Loucy (cell line): ENCODE measurements at regions not wholly inside any gene's neighbourhood (a gene's known extent, or its start where the extent isn't known, plus 50 kb on each side); places are given as distances from the start of the nearest gene placed in this dataset.

Experiments
- H2AFZ ChIP-seq: fragments of 200-600 bp; sonication (generic); 2 replicates; pipeline ENCODE4 v1.6.0; 2016; ENCODE audit warnings: antibody characterized with exemption, mild to moderate bottlenecking, low read length, moderate library complexity
- H3F3A ChIP-seq: fragments of 200-600 bp; 2 replicates; pipeline ENCODE4 v1.6.0; 2016; ENCODE audit warnings: antibody characterized with exemption, low read depth, mild to moderate bottlenecking
- H3K27me3 ChIP-seq: fragments of 200-600 bp; sonication (generic); 2 replicates; pipeline ENCODE4 v1.6.1; 2014; ENCODE audit warnings: low read length, mild to moderate bottlenecking; ENCODE audit not compliant: insufficient read depth, poor library complexity, severe bottlenecking
- H3K36me3 ChIP-seq: fragments of 200-600 bp; sonication (generic); 2 replicates; pipeline ENCODE4 v1.6.1; 2016; ENCODE audit warnings: low read length; ENCODE audit not compliant: insufficient read depth
- H3K4me1 ChIP-seq: fragments of 200-600 bp; sonication (generic); 2 replicates; pipeline ENCODE4 v1.5.1; 2014; ENCODE audit warnings: low read length, mild to moderate bottlenecking; ENCODE audit not compliant: insufficient read depth, poor library complexity, severe bottlenecking
- H3K4me2 ChIP-seq: fragments of 200-600 bp; sonication (generic); 2 replicates; pipeline ENCODE4 v1.6.0; 2014; ENCODE audit warnings: antibody characterized with exemption, low read length, low read depth, mild to moderate bottlenecking; ENCODE audit not compliant: poor library complexity, severe bottlenecking
- H3K4me3 ChIP-seq: fragments of 200-600 bp; sonication (generic); 2 replicates; pipeline ENCODE4 v1.5.1; 2014; ENCODE audit warnings: low read length, mild to moderate bottlenecking, mixed read lengths; ENCODE audit not compliant: poor library complexity, severe bottlenecking
- H3K79me2 ChIP-seq: fragments of 200-600 bp; sonication (generic); 2 replicates; pipeline ENCODE4 v1.6.1; 2014; ENCODE audit warnings: low read length; ENCODE audit not compliant: insufficient read depth
- H3K9ac ChIP-seq: fragments of 200-600 bp; sonication (generic); 2 replicates; pipeline ENCODE4 v1.6.0; 2014; ENCODE audit warnings: mild to moderate bottlenecking, low read depth, low read length, moderate library complexity; ENCODE audit not compliant: poor library complexity, severe bottlenecking
- H3K9me2 ChIP-seq: fragments of 200-600 bp; sonication (generic); replicated peaks from 2 replicates; pipeline ENCODE4 v1.6.1; 2016; ENCODE audit warnings: low read depth, low read length, mixed read lengths
- H3K9me3 ChIP-seq: fragments of 200-600 bp; sonication (generic); 2 replicates; pipeline ENCODE4 v1.6.1; 2014; ENCODE audit warnings: mild to moderate bottlenecking, antibody characterized with exemption, low read length, low read depth; ENCODE audit not compliant: insufficient read depth
- H4K20me1 ChIP-seq: fragments of 200-600 bp; sonication (generic); 2 replicates; pipeline ENCODE4 v1.6.0; 2014; ENCODE audit warnings: antibody characterized with exemption, low read length, mild to moderate bottlenecking; ENCODE audit not compliant: insufficient read depth, poor library complexity, severe bottlenecking
- CTCF ChIP-seq: fragments of 200-600 bp; sonication (generic); conservative IDR thresholded peaks from 2 replicates; pipeline ENCODE4 v1.5.1; 2014; ENCODE audit warnings: mild to moderate bottlenecking, antibody characterized with exemption, low read length
- EZH2phosphoT487 ChIP-seq: fragments of 200-600 bp; IDR thresholded peaks from 2 replicates; pipeline ENCODE4 v1.6.1; 2018; ENCODE audit warnings: antibody characterized with exemption, mild to moderate bottlenecking, moderate library complexity, borderline replicate concordance

GRCh38 chr7:24462117-24462516, 111.1 kb upstream of the PALS2 start:
- Histone ChIP-seq H3K9me3 (no peaks in the 10 kb centered on the region), H3K9ac (no peak overlapping the region), H3K9me2 (no peaks in the 10 kb centered on the region), H3K36me3 (no peaks in the 10 kb centered on the region), H4K20me1 (no peaks in the 10 kb centered on the region), H3K27me3 (no peaks in the 10 kb centered on the region), H3K4me2 (no peak overlapping the region), H2AFZ (no peak overlapping the region), H3K79me2 (no peaks in the 10 kb centered on the region), H3F3A (no peaks in the 10 kb centered on the region), H3K4me1 (no peaks in the 10 kb centered on the region), H3K4me3 (no peak overlapping the region)
- TF ChIP-seq EZH2phosphoT487 (no peak), CTCF (no peak)

- Histone ChIP-seq H3K4me1 (no peaks in the 10 kb centered on the region), H3K4me3 (no peak overlapping the region), H3F3A (no peaks in the 10 kb centered on the region), H3K27me3 (no peaks in the 10 kb centered on the region), H3K79me2 (no peaks in the 10 kb centered on the region), H3K4me2 (no peak overlapping the region), H2AFZ (no peak overlapping the region), H3K9ac (no peak overlapping the region), H3K9me3 (no peaks in the 10 kb centered on the region), H3K36me3 (no peaks in the 10 kb centered on the region), H4K20me1 (no peaks in the 10 kb centered on the region), H3K9me2 (no peaks in the 10 kb centered on the region)
- TF ChIP-seq EZH2phosphoT487 = no peak
- no peak for TF ChIP-seq CTCF
Observed at GRCh38 chr7:24462984-24463383, 110.3 kb upstream of the PALS2 start.

GRCh38 chr7:24463474-24463873, 109.8 kb upstream of the PALS2 start:
- Histone ChIP-seq H3F3A (no peaks in the 10 kb centered on the region), H3K36me3 (no peaks in the 10 kb centered on the region), H3K4me2 (no peak overlapping the region), H3K9me3 (no peaks in the 10 kb centered on the region), H4K20me1 (no peaks in the 10 kb centered on the region), H3K9me2 (no peaks in the 10 kb centered on the region), H2AFZ (no peak overlapping the region), H3K27me3 (no peaks in the 10 kb centered on the region), H3K9ac (no peak overlapping the region), H3K4me1 (no peaks in the 10 kb centered on the region), H3K79me2 (no peaks in the 10 kb centered on the region), H3K4me3 (no peak overlapping the region)
- TF ChIP-seq CTCF (no peak), EZH2phosphoT487 (no peak)
